Stimulated activated CD8-positive, alpha-beta memory T cell treated with anti-CD3 and anti-CD28 coated beads, Interleukin-2, amount 100 ng/mL, for 1 hour (primary cell): ENCODE measurements at regions not wholly inside any gene's neighbourhood (a gene's known extent, or its start where the extent isn't known, plus 50 kb on each side); places are given as distances from the start of the nearest gene placed in this dataset.

Experiments used
- DNase-seq, 2 donors: peaks; one replicate each; pipeline ENCODE4 v3.0.0-alpha.2; 2020; ENCODE audit warnings: low read depth in 2 of 2

DNA sequence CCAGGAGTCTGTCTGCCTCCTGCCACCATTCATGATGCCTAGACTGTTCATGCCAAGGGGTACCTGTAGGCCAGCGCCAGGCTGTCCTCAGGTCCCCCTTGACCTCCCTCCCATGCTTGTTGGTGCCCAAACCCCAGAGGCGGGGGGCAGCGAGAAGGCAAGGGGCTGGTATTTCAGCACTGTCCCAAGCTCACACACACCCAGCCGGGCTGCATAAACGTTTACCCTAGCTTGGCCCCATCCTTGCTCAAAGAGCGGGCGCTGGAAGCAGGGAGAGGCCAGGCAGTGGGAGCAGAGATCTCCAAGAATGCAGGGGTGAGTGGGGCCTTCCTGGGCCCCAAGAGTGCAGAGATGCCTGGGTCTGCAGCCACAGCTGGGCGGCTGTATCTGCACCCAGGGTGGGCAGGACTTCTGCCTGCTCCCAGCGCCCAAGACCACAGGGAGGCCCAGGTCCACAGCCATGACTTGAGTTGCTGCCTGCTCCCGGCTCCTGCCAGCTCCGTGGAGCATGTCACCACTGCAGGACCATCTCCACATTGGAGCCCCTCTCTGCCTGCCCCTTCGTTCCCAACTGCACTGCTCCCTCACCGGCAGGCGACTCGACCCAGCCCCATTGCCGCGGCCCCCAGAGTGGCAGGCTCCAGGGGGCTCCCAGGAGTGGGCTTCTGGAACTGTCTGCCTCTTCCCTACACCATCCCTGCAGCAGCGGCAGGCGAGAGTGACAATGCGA, 616.6 kb downstream of the METTL4 start:
- DNase-seq = no peak

- no peak for DNase-seq
Measured at GRCh38 chr18:1958798-1959197, 612.5 kb downstream of the METTL4 start.

DNA sequence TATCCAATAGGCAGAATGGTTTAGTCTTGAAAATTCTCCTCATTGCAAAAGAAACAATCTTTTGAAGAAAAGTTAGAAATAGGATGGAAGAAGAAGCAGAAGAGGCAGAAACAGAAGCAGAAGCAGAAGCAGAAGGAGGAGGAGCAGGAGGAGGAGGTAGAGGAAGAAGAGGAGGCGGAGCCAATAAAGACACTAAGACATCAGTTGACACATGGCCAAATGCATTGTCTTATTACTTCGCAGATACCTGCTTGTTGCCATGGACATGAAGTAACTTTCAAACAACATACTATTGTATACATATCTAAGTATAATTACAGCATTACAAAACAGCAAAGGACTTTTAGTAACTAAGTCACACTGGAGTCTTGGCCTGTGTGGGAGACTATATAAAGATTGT, 606.3 kb downstream of the METTL4 start:
- no peak for DNase-seq

- DNase-seq = no peak
Measured at GRCh38 chr18:1965541-1965940, 605.8 kb downstream of the METTL4 start.

GRCh38 chr18:1968801-1969498, 602.4 kb downstream of the METTL4 start:
- no peak for DNase-seq

GRCh38 chr18:1976484-1976883, 594.8 kb downstream of the METTL4 start:
- DNase-seq = no peak

DNA sequence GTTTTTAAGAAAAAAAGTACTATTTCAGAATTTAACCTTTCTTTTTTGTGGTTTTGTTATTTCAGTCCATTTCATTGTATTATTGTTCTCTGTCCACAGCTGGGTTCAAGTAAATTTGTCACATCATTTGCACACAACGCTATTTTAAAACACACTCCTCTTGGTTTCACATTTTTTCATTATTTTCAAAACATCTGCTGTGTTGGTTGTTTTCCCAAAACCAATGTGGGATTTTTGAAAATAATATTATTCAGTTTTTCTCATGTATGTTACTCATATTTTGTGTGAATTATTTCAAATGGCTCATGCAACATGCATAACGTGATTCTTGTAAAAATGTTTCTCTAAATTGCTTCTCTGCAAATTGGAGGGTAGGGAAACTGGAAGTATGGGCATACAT, 589.2 kb downstream of the METTL4 start:
- no peak for DNase-seq

GRCh38 chr18:1983746-1984515, 587.4 kb downstream of the METTL4 start:
- no peak for DNase-seq

GRCh38 chr18:1993866-1994265, 577.4 kb downstream of the METTL4 start:
- no peak for DNase-seq

DNA sequence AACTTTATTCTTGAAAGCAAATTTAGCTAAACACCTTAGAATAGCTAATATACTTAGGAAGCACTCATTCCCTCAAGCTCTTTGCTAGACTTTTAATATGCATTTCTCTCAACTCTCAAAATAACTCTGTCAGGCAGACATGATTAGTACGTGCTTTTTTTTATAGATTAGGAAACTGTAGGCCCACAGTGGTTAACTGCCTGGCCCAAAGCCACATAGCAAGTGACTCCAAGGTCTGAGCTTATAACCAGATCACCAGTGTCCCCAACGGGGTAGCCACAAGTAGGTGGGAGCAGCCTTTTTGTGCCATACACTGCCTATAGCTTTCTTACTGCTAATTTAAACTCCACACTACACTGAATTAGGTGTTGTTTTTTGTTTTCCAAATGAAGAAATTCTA, 576.8 kb downstream of the METTL4 start:
- no peak for DNase-seq

DNA sequence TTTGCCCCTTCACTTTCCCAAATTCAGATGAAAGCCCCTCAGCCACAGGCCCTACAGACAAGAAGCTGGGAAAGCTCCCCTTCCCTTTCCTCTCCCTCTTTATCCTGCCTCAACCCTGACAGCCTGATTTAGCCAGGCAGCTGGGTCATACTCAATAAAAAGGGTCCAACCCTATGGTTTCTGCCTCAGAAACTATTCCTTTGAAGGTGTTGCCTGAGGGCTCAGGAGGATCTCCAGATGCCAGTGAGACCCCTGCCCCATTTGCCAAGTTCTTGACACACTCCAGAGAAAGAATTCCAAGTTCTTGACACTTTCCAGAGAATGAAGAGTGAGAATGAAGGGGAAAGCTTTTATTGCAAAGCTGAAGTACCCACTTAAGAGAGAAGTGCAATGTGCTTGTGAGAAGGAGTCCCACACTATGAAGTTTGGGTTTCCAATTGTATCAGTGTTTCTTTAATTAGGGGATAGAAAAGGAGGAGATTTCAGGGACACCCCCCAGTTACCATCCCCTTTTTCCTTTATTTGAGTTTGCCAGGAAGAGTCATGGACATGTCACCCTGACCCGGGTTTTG, 576.2 kb downstream of the METTL4 start:
- no peak for DNase-seq

DNA sequence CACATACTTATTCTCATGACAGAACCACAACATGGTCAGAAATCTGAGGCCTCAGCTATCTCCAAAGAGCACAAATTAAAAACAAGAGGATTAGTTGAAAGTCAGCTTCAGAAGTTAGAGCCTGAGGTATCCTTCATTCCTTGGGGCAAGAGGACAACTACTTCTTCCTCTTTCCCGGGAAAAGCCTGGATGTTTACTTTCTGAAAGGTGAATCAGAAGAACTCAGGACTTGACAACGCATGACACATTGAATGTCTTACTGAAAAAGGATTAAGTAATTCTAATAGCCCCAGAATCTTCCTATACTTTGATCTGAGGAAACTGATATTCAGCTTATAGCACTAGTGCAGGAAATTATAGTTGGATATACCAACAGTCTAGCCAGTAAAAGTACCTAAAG, 573.2 kb downstream of the METTL4 start:
- DNase-seq = no peak

GRCh38 chr18:1999387-1999786, 571.9 kb downstream of the METTL4 start:
- DNase-seq = no peak

DNA sequence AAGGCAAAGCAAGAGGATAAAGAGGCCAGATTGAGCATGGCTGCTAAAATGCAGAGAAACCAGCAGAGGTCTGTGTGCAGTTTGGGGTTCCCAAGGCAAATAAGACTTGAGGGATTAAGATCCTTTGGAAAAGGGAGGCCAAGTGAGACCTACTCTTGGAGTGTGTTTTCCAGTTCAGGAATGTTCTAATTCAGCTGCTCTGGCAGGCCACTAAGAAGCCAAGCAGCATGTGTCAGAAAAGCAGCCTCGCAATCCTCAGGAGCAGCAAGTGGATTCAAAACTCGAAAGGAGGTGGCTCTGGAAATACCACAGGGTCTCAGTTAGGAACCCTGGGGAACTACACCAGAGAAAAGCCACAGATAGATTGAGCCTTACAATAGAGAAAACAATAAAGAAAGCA, 569.2 kb downstream of the METTL4 start:
- no peak for DNase-seq

GRCh38 chr18:2002604-2003003, 568.7 kb downstream of the METTL4 start:
- no peak for DNase-seq

DNA sequence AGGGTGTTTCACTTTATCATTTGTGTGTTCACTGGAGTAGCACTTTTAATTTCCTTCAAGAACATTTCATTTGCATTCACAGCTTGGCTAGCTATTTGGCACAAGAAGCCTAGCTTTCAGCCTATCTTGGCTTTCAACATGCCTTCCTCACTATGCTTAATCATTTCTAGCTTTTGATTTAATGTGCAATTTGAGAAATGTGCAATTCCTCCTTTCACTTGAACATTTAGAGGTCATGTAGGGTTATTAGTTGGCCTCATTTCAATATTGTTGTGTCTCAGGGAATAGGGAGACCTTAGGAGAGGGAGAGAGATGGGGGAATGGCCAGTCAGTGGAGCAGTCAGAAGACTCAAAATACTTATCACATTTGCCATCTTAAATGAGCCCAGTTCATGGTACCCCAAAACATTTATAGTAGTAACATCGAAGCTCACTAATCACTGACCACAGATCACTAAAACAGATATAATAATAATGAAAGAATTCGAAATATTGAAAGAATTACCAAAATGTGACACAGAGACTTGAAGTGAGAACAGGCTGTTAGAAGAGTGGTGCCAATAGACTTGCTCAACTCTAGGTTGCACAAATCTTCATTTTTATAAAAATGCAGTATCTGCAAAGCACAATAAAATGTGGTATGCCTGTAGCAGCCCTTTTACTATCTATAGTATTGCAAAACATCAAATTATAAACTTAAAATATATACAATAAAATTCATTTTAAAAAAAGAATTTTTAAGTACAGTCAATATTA, 561.2 kb downstream of the METTL4 start:
- no peak for DNase-seq

DNA sequence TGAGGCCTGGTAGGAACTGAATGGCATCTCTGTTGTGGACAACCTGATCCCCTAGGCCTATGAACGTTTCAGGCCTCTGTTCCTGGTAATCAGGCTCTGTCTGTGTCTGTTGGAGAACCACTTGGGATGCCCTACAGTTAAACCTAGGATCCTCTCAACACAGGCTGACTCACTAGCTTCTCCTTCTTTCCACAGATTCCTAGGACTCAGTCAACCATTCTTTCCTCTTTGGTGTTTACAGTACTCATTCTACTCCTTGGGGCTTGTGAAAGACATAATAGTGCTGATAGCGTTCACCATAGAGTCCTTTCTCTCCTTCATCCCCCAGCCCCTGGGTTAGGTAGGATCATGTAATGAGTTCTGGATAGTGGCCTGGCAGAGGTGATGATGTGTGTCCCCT, 544.3 kb downstream of the METTL4 start:
- DNase-seq = no peak

DNA sequence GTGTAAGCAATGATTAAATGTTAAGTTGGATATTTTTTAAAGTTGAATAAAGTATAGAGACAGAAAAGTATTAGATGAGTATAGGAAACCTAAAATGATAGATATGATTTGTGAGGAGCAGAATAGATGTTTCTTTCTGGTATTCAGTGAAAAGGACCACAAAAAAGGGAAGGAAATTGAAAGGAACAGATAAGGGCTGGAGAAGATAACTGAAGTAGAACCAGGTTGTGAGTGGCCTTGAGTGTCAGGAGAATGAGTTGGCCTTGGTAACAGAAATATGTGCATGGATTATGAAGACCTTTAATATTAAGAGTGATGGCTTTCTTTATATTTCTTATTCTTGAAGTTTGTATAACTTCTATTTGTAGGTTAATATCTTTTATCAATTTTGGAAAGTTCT, 543.5 kb downstream of the METTL4 start:
- no peak for DNase-seq

DNA sequence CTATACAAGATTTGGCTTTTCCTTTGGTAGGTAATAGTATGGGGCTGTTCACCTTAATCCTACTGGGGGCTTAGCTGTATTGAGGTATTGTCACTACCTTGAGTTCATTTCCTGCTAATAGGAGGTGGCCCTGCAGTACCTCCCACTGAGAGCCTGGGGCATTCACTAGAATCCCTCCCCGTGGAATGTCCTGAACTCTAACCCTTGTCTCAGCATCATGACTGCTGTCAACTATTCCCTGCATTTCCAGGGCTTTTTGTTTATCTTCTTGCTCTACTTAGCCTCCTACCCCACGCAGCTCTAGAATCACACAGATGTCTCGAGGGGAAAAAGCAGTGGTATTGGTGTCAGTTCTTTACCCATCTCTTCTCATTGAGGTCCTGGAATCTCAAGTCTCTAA, 542.3 kb downstream of the METTL4 start:
- DNase-seq = no peak

DNA sequence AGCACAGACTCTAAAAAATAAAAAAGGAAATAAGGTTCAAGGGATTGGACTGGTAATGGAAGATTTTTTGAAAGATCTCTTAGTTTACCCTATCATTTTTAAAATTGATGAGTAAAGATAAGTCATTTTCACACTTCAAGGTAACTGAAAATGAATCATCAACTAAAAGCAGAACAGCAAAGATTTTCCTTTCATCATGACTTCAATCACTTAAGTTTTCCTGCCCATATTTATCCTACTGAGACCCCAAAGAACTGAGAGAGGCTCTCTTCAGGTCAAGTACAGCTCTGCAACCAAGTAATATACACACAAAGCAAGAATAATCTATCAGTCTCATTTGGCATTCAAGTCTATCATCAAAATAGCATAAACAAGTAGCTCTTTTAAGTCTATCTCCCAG, 540.7 kb downstream of the METTL4 start:
- DNase-seq = no peak

GRCh38 chr18:2032036-2032435, 539.3 kb downstream of the METTL4 start:
- DNase-seq = no peak

DNA sequence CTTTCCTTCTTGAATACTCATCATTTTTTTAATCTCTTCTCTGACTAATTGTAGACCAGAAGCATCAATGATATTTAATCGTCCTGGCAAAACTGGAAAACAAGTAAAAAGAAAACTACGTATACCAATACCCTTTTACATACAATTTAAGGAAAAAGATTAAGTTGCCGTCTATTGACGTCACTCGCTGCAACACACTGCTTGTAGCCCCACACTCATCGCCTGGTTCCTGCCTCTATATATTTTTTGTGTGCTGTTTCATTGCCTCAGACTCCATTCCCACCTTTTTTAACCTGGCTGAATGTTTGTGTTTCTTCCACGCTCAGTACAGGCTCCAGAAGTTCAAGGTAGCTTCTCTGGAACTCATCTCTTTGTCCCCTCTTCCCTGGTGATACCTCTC, 536.2 kb downstream of the METTL4 start:
- DNase-seq = no peak
